HT-29 (cell line): ENCODE measurements at regions not wholly inside any gene's neighbourhood (a gene's known extent, or its start where the extent isn't known, plus 50 kb on each side); places are given as distances from the start of the nearest gene placed in this dataset.
"Not testable (repeated sequence)": the region's sequence is repeated elsewhere in the genome, so short reads cannot be mapped to it uniquely, and the experiment has no call there.

ENCODE experiments used
- DNase-seq: peaks from one replicate; pipeline ENCODE4 v3.0.0-alpha.2; 2015; ENCODE audit warnings: low spot score

GRCh38 chrX:15116900-15117299 is 153.0 kb downstream of the ASB9 start:
- no peak for DNase-seq

GRCh38 chrX:15114743-15115566 is 154.9 kb downstream of the ASB9 start:
- DNase-seq = no peak

- no peak for DNase-seq
Observed at GRCh38 chrX:15107367-15107988, 162.4 kb downstream of the ASB9 start.

- no peak for DNase-seq
Observed at GRCh38 chrX:15098505-15098904, 171.4 kb downstream of the ASB9 start.

- DNase-seq = no peak
Observed at GRCh38 chrX:15087747-15088146, 182.1 kb downstream of the ASB9 start.

- no peak for DNase-seq
Observed at GRCh38 chrX:15073313-15073712, 196.6 kb downstream of the ASB9 start.

- DNase-seq = no peak
Observed at GRCh38 chrX:15072880-15073279, 197.0 kb downstream of the ASB9 start.

- DNase-seq = no peak
Observed at GRCh38 chrX:15072259-15072658, 197.6 kb downstream of the ASB9 start.

GRCh38 chrX:15059474-15059873 is 186.3 kb downstream of the MOSPD2 start:
- no peak for DNase-seq

- no peak for DNase-seq
Observed at GRCh38 chrX:15056044-15056443, 182.8 kb downstream of the MOSPD2 start.

- no peak for DNase-seq
Observed at GRCh38 chrX:15055146-15055930, 182.1 kb downstream of the MOSPD2 start.

- DNase-seq = no peak
Observed at GRCh38 chrX:15050395-15050794, 177.2 kb downstream of the MOSPD2 start.

- DNase-seq = no peak
Observed at GRCh38 chrX:15043538-15043937, 170.3 kb downstream of the MOSPD2 start.

- no peak for DNase-seq
Observed at GRCh38 chrX:15033917-15034316, 160.7 kb downstream of the MOSPD2 start.

- no peak for DNase-seq
Observed at GRCh38 chrX:15017491-15017890, 144.3 kb downstream of the MOSPD2 start.

GRCh38 chrX:15016051-15016450 is 142.8 kb downstream of the MOSPD2 start:
- DNase-seq = no peak

- no peak for DNase-seq
Observed at GRCh38 chrX:15014281-15014680, 141.1 kb downstream of the MOSPD2 start.

GRCh38 chrX:15013461-15013860 is 140.2 kb downstream of the MOSPD2 start:
- DNase-seq = no peak

GRCh38 chrX:14997271-14997670 is 124.0 kb downstream of the MOSPD2 start:
- DNase-seq = no peak

- DNase-seq = not testable (repeated sequence)
Observed at GRCh38 chrX:14984425-14984824, 111.2 kb downstream of the MOSPD2 start.
